NCI-H748 treated with DMSO at 0.1 percent for 48 hours (cell line): ENCODE measurements at regions not wholly inside any gene's neighbourhood (a gene's known extent, or its start where the extent isn't known, plus 50 kb on each side); places are given as distances from the start of the nearest gene placed in this dataset.
"Not testable (repeated sequence)": the region's sequence is repeated elsewhere in the genome, so short reads cannot be mapped to it uniquely, and the experiment has no call there.

Experiments
- DNase-seq: peaks from one replicate; lab custom pipeline; 2025; lab: John Stamatoyannopoulos, UW

- not testable (repeated sequence) for DNase-seq
Observed at GRCh38 chr6:4725136-4725760, 51.0 kb upstream of the CDYL start.

DNA sequence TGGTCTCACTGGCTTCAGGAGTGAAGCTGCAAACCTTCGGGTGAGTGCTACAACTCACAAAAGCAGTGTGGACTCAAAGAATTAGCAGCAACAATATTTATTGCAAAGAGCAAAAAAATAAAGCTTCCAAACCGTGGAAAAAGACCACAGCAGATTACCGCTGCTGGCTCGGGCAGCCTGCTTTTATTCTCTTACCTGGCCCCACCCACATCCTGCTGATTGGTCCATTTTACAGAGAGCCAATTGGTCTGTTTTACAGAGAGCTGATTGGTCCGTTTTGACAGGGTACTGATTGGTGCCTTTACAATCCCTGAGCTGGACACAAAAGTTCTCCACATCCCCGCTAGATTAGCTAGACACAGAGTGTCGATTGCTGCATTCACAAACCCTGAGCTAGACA lies 51.5 kb upstream of the CDYL start:
- not testable (repeated sequence) for DNase-seq

- DNase-seq: no peak
Observed at GRCh38 chr6:4723383-4723782, 52.8 kb upstream of the CDYL start.

DNA sequence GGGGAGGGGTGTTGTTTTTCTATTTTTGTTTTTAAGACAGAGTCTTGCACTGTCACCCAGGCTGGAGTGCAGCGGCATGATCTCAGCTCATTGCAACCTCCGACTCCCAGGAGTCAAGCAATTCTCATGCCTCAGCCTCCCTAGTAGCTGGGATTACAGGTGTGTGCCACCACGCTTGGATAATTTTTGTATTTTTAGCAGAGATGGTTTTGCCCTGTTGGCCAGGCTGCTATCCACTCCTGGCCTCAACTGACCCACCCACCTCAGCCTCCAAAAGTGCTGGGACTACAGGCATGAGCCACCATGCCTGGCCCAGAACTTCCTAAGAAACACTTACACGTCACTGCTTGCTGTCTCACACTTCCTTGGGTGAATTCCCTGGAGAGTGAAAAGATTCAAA lies 54.8 kb upstream of the CDYL start:
- DNase-seq: not testable (repeated sequence)

DNA sequence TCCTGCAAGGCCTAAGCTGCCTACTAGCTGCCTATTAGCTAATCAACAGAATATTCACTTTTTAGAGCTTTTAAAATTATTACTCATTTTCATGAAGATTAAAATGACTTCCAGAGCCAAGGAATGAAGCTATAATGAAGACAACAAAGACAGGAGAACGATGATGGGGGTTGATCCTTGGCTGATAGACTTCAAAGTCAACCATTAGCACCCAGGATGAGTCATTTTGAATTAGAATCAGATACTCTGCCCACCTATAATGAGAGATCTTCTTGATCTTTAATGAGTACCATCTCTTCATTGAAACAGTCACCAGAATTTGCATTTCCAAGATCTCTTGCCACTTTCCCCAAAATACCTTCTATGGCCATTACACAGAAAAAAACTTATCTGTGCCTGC lies 56.7 kb upstream of the CDYL start:
- DNase-seq: no peak

GRCh38 chr6:4717856-4718255 lies 58.3 kb upstream of the CDYL start:
- DNase-seq: no peak

GRCh38 chr6:4717124-4717523 lies 59.1 kb upstream of the CDYL start:
- DNase-seq: no peak

DNA sequence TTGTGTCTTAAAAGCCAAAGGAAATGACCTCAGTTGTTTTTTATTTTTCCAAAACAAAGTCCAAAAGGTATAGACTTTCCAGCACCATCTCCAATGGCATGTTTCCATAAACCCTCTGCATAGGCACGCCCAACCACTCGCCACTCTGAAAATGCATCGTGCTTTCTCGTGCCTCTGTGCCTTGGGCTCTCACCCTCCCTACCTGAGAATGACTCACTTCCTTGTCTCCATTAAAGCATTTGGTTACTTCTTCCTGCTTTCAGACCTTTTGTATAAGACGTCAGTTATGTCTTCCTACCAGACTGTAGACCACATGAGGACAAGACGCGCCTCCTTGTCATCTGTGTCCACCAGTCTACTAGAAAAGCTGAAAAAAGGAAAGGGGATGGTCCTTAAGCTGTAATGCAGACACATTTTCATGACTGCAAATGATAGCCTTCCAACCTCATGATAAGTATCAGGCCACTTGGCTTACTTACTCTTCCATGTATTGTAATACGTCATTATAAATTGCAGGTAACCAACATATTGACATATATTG lies 61.2 kb upstream of the CDYL start:
- no peak for DNase-seq

DNA sequence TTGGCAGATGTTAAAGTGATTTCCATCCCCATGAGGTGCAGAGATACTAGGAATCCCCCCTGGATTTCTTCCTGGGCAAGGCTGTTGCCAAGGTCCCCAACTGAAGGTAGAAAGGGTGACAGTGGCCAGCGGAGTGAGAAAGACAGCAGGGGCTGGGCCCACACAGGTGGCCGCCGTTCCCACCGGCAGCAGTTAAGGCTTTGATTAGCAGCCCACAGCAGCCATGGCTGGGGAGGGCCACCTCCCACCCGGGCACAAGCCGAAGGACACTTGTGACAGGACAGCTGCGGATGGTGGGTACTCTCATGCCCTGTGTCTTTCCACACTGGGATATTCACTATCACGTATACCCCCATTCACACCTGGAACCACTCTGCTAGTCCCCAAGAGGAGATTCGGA lies 63.9 kb upstream of the CDYL start:
- DNase-seq: no peak

- no peak for DNase-seq
Observed at GRCh38 chr6:4707011-4707410, 69.2 kb upstream of the CDYL start.

- no peak for DNase-seq
Observed at GRCh38 chr6:4705809-4706208, 70.4 kb upstream of the CDYL start.

DNA sequence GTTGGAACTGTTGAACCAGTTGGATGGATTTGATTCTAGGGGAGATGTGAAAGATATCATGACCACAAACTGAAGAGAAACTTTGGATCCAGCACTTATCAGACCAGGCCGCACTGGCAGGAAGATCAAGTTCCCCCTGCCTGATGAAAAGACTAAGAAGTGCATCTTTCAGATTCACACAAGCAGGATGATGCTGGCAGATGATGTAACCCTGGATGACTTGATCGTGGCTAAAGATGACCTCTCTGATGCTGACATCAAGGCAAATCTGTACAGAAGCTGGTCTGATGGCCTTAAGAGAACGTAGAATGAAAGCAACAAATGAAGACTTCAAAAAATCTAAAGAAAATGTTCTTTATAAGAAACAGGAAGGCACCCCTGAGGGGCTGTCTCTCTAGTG lies 72.8 kb upstream of the CDYL start:
- DNase-seq: no peak

DNA sequence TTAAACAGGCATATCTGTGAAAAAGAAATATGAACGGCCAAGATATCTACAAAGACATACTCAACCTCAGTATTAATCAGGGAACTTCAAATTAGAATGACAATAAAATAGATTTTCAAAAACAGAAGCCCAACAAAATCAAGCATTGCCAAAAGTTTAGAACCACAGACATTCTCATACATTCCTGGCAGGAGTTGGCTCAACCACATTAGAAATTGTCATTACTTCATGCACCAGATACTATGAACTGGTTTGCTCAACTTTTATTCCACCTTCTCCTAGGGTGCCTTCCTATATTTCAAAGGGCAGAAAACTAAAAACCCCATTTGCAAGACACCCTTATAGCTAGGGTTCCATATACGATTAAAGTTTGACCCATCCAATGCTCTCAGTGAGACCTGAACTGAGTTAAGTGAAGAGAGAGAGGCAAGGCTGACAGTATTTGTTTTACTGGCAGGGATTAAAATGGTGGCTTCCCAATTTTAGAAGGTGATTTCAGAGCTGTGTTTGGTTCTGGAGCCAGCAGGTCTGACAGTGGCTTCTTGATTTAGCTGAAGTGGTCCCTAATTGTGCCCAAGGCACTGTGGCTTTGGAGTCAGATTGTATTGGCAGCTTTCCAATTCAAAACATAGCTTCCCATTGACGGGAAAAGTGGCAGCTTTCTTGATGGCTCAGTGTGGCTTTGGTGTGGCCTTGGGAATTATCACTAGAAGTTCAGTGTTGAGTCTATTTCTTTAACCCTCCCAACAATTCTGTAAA lies 77.1 kb upstream of the CDYL start:
- DNase-seq: peak; percentile 15

- peak; percentile 16 for DNase-seq
Observed at GRCh38 chr6:4693173-4693970, 82.8 kb upstream of the CDYL start.

GRCh38 chr6:4692664-4693063 lies 83.5 kb upstream of the CDYL start:
- DNase-seq: no peak

- no peak for DNase-seq
Observed at GRCh38 chr6:4687989-4688947, 87.9 kb upstream of the CDYL start.

DNA sequence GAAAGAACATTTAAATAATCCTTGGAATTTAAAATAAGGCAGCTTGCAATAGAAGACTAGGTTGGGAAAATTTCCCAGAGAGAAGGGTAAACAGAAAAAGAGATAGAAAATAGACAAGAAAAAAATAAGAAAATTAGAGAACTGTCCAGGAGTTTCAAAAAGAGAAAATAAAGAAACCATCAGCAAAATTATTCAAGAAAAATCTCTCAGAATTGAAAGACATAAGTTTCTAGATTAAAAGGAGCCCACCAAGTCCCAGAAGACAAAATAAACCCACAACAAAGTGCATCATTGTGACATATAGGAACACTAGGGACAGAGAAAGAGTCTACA lies 88.6 kb upstream of the CDYL start:
- no peak for DNase-seq

GRCh38 chr6:4682431-4683097 lies 93.6 kb upstream of the CDYL start:
- no peak for DNase-seq

GRCh38 chr6:4678506-4679300 lies 97.5 kb upstream of the CDYL start:
- DNase-seq: no peak

DNA sequence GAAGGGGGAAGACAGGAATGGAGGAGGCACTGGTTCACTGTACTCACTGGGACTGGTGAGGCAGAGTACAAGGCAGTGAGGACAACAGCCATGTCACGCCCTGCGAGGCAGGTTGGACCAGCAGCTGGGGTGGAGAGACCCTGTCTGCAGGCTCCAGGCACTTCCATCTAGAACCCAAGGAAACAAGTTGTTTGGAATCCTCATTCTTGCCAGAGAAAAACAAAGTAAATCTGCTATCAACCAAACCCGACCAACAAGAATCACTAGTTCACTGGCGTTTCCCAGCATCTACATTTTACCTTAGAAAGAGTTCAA lies 98.5 kb upstream of the CDYL start:
- DNase-seq: no peak
